GM12892 (cell line): ENCODE measurements at regions not wholly inside any gene's neighbourhood (a gene's known extent, or its start where the extent isn't known, plus 50 kb on each side); places are given as distances from the start of the nearest gene placed in this dataset.

Experiments
- DNase-seq: peaks from one replicate; pipeline ENCODE4 v3.0.0; 2011; ENCODE audit not compliant: insufficient read length
- FAIRE-seq: peaks from 2 replicates; lab custom pipeline; 2011; peaks lifted over from hg19 to GRCh38; lab: Jason Lieb, UNC
- POLR2A ChIP-seq: IDR thresholded peaks from 2 replicates; pipeline ENCODE4 v1.6.1; 2011; ENCODE audit warnings: low read depth, low read length, control low read depth
- POLR2AphosphoS5 ChIP-seq: IDR thresholded peaks from 2 replicates; pipeline ENCODE4 v1.6.1; 2011; ENCODE audit warnings: low read depth, low read length, control low read depth
- TAF1 ChIP-seq: IDR thresholded peaks from 2 replicates; pipeline ENCODE4 v1.6.1; 2011; ENCODE audit warnings: low read depth, mild to moderate bottlenecking, control low read depth, low read length, borderline replicate concordance

- TF ChIP-seq POLR2AphosphoS5 = no peak
- DNase-seq (no peak), FAIRE-seq (no peak)
Measured at GRCh38 chr3:25143356-25144025, 284.6 kb upstream of the RARB start.

- no peak for DNase-seq
- TF ChIP-seq POLR2AphosphoS5 = no peak
- TF ChIP-seq POLR2A = no peak
- TF ChIP-seq TAF1 = no peak
- no peak for FAIRE-seq
Measured at GRCh38 chr3:25144430-25144829, 283.6 kb upstream of the RARB start.

GRCh38 chr3:25145176-25145575 is 282.9 kb upstream of the RARB start:
- DNase-seq (no peak), FAIRE-seq (no peak)
- TF ChIP-seq TAF1 (no peak), POLR2AphosphoS5 (no peak)

- no peak for FAIRE-seq
- TF ChIP-seq TAF1 (no peak), POLR2AphosphoS5 (no peak), POLR2A (no peak)
- no peak for DNase-seq
Measured at GRCh38 chr3:25150199-25150598, 277.9 kb upstream of the RARB start.

DNA sequence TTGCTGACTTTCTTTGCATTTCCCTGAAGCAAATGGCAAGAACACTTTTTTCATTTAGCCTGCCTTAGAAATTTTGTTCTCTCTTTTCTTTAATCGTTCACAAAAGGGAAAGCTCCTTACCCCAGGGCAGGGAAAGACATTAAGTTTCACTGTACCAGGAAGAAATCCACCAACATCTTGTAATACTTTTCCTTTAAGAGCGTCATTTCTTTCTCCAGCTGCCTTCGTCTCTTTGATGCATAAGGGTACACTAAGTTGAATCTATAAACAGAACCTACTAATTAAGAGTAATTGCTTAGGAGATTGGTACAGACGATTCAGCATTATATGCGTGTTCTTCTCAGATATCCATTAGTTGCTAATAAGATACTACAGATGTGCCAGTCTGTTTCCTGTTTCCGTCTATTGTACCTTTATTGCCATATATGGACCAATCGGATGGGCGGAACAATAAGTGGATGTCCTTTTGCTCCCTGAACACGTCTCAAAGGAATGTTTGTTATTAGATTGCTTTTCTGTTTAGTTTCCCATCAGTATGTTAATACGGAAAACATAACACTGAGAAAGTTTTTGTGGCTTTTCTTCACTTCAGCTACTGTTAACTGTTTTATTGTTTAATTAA is 276.7 kb upstream of the RARB start:
- DNase-seq = no peak
- TF ChIP-seq POLR2AphosphoS5 = no peak
- no peak for TF ChIP-seq POLR2A
- TF ChIP-seq TAF1 = no peak
- no peak for FAIRE-seq

DNA sequence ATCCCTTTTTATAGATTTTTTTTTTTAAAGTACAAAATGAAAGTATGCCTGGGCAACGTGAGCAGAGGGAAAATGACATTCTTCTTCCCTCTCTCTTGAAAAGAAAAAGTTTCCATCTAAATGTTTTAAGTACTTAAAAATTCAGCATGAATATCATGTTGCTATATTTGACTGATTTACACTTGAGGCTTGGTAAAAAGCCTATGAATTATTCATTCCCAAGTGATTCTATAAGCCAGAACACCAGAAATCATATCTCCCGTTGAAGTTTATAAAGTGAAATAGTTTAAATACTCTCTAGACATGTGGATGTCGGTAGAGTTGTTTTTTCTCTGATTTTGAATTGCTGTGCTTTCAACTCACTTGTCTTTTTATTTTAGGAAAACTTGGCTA is 276.2 kb upstream of the RARB start:
- DNase-seq (no peak), FAIRE-seq (no peak)
- TF ChIP-seq POLR2AphosphoS5 (no peak), TAF1 (no peak), POLR2A (no peak)

- FAIRE-seq (no peak), DNase-seq (no peak)
- TF ChIP-seq TAF1 (no peak), POLR2AphosphoS5 (no peak), POLR2A (no peak)
Measured at GRCh38 chr3:25153136-25153535, 274.9 kb upstream of the RARB start.

GRCh38 chr3:25153561-25153960 is 274.5 kb upstream of the RARB start:
- FAIRE-seq = no peak
- DNase-seq = no peak

DNA sequence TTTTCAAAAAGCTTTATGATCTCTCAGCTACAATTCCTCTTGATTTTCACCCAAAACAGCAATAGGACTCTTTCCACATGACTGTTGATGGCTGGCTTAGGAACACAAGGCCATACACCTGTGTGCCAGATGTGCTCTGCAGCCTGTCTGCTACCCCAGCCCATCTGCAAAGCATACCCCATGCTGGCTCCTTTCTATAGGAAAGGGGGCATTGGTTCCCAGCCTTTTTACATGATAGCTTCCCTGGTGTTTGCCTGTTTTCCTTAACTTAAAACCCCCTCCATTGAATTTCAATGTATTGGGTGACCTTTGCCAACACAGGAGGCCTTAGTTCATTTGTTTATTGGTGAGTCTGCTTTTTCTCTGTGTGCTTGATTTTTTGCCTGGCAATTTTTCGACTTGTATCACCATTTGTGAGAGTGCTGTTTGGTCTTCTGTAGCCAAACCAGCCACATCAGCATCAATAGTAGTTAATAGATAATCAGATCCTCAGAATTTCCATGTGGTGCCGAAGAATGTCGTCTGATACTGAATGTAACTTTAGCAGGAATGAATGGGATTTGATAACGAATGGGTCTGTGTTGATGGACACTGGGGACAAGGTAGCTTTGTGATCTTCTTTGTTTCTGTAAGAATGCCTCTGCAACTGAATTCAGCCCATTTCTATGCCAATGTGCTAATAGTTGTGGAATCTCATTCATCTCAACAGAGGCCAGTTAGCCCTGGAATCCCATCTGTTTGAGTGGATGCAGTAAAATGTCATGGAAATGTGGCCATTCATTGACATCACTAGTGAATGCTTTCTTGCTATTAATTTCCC is 272.2 kb upstream of the RARB start:
- no peak for FAIRE-seq
- DNase-seq = no peak
- TF ChIP-seq POLR2AphosphoS5 = no peak
- TF ChIP-seq POLR2A = no peak
- no peak for TF ChIP-seq TAF1

More at GRCh38 chr3:25153561-25153960, 274.5 kb upstream of the RARB start:
- no peak for TF ChIP-seq POLR2AphosphoS5

- no peak for FAIRE-seq
- no peak for DNase-seq
- TF ChIP-seq TAF1 = no peak
- TF ChIP-seq POLR2AphosphoS5 = no peak
- no peak for TF ChIP-seq POLR2A
Measured at GRCh38 chr3:25156626-25157025, 271.4 kb upstream of the RARB start.

DNA sequence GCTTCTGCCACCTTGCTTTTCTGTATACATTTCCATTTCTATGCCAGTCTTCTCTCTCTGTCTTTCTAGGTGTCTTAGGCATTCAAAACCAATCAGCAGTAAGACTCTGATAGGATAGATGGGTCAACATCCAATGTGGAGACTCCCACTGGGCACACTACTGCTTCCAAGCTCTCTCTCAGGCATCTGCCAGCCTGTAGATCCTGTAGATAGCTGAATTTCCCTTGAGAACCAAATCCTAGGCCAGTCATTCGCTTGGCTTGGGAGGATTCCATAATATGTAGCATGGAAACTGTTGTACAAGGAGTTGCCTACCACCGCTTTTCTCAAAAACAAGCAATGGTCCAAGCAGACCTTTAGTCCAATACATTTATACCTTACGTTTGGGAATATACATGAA is 262.8 kb upstream of the RARB start:
- no peak for DNase-seq
- no peak for FAIRE-seq
- TF ChIP-seq POLR2A = no peak
- no peak for TF ChIP-seq POLR2AphosphoS5
- TF ChIP-seq TAF1 = no peak

- DNase-seq (no peak), FAIRE-seq (no peak)
- TF ChIP-seq POLR2AphosphoS5 = no peak
- TF ChIP-seq POLR2A = no peak
- no peak for TF ChIP-seq TAF1
Measured at GRCh38 chr3:25166016-25166415, 262.0 kb upstream of the RARB start.
